ENCODE measurements at regions not wholly inside any gene's neighbourhood (a gene's known extent, or its start where the extent isn't known, plus 50 kb on each side); places are given as distances from the start of the nearest gene placed in this dataset.
"Not testable (repeated sequence)": the region's sequence is repeated elsewhere in the genome, so short reads cannot be mapped to it uniquely, and the experiment has no call there.

DNA sequence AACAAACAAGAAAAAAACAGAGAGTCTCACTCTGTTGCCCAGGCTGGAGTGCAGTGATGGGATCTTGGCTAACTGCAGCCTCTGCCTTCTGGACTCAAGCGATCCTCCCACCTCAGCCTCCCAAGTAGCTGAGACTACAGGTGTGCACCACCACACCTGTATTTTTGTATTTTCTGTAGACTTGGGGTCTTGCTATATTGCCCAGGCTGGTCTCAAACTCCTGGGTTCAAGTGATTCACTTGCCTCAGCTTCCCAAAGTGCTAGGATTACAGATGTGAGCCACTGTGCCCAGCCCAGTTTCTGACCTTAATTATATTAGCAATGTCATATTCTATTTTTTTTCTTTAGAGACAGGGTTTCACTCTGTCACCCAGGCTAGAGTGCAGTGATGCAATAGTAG is 52.3 kb upstream of the USP7 start:
- H3K9me2 ChIP-seq; H4K20me1 ChIP-seq (ENCODE audit: insufficient read depth); H3F3A ChIP-seq (replicated peaks; ENCODE audit: insufficient read depth); H3K9me3 ChIP-seq; H2AFZ ChIP-seq (ENCODE audit: low read depth); H3K9ac ChIP-seq; H3K4me3 ChIP-seq (ENCODE audit: low read depth in 2 of 2, low read length in 1 of 2); H3K4me1 ChIP-seq (ENCODE audit: control insufficient read depth in 1 of 2, insufficient read depth in 2 of 2, low read depth in 1 of 2, low read length in 1 of 2); DNase-seq; H3K36me3 ChIP-seq (replicated peaks in 1 of 2; ENCODE audit: control insufficient read depth in 1 of 2, insufficient read depth in 2 of 2, low read length in 1 of 2); H3K27ac ChIP-seq (ENCODE audit: low read depth in 2 of 2, low read length in 1 of 2); POLR2A ChIA-PET; H3K4me2 ChIP-seq; H3K27me3 ChIP-seq (ENCODE audit: insufficient read depth); H3K79me2 ChIP-seq (ENCODE audit: insufficient read depth): not testable (repeated sequence)
- WGBS (ENCODE audit: low lambda C conversion rate): 40% methylated on average over 1 of the region's 1 CpG
- CTCF ChIA-PET: interaction anchor here (1.2 kb wide), 1 partner anchor 18 kb away, joined by 4 read pairs; no protein-coding TSS in a partner anchor

DNA sequence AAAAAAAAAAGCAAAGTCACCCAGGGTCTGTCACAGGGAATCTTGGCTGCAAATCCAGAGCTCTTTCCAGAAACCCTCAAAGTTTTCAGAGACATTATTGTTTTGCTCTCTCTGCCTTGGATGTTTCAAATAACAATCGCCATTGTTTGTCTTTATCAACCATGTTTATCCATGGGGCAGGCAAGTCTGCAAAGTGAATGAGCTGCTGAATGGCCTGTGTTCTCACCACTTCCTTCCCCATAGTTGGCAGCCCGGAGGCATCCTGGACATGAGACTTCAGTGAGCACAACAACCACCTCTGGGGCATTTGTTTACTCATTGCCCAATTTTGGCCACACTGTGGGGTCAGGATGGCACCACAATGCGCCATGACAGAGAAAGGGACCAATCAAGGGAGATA is 53.1 kb upstream of the USP7 start:
- no peaks in the 10 kb centered on the region for H3K79me2 ChIP-seq (ENCODE audit: insufficient read depth)
- no peaks in the 10 kb centered on the region for H3K27me3 ChIP-seq (ENCODE audit: insufficient read depth)
- peaks cover 3% of the 10 kb centered on the region; the same call in 1 of the 2 replicates for H3K9me3 ChIP-seq
- no peaks in the 10 kb centered on the region for H3F3A ChIP-seq (replicated peaks; ENCODE audit: insufficient read depth)
- H3K4me3 ChIP-seq (ENCODE audit: low read depth in 2 of 2, low read length in 1 of 2): no peak overlapping the region
- no peaks in the 10 kb centered on the region for H3K36me3 ChIP-seq (replicated peaks in 1 of 2; ENCODE audit: control insufficient read depth in 1 of 2, insufficient read depth in 2 of 2, low read length in 1 of 2)
- H3K4me1 ChIP-seq (ENCODE audit: control insufficient read depth in 1 of 2, insufficient read depth in 2 of 2, low read depth in 1 of 2, low read length in 1 of 2): no peaks in the 10 kb centered on the region
- no peak overlapping the region for H3K4me2 ChIP-seq
- no peak overlapping the region for H3K27ac ChIP-seq (ENCODE audit: low read depth in 2 of 2, low read length in 1 of 2)
- H3K9me2 ChIP-seq: no peaks in the 10 kb centered on the region
- H3K9ac ChIP-seq: no peak overlapping the region
- 75% methylated on average over 3 of the region's 3 CpGs for WGBS (ENCODE audit: low lambda C conversion rate)
- H2AFZ ChIP-seq (ENCODE audit: low read depth): no peak overlapping the region
- DNase-seq: no peak
- ChIA-PET CTCF (interaction anchor here (1.2 to 1.6 kb wide), 3 partner anchors 8 to 137 kb away, joined by 4 to 6 read pairs (median 4); no protein-coding TSS in a partner anchor), POLR2A (no interaction called here)
- H4K20me1 ChIP-seq (ENCODE audit: insufficient read depth): no peaks in the 10 kb centered on the region
- TF ChIP-seq, protein P1, sequence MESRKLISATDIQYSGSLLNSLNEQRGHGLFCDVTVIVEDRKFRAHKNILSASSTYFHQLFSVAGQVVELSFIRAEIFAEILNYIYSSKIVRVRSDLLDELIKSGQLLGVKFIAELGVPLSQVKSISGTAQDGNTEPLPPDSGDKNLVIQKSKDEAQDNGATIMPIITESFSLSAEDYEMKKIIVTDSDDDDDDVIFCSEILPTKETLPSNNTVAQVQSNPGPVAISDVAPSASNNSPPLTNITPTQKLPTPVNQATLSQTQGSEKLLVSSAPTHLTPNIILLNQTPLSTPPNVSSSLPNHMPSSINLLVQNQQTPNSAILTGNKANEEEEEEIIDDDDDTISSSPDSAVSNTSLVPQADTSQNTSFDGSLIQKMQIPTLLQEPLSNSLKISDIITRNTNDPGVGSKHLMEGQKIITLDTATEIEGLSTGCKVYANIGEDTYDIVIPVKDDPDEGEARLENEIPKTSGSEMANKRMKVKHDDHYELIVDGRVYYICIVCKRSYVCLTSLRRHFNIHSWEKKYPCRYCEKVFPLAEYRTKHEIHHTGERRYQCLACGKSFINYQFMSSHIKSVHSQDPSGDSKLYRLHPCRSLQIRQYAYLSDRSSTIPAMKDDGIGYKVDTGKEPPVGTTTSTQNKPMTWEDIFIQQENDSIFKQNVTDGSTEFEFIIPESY (IDR thresholded peaks at IDR 0.05; ENCODE audit: borderline replicate concordance, low read depth): no peak
- TF ChIP-seq TEAD4 (IDR thresholded peaks at IDR 0.05; ENCODE audit: borderline replicate concordance, insufficient read depth): no peak
- no peak for TF ChIP-seq RAD21 (IDR thresholded peaks at IDR 0.05; ENCODE audit: low read length)
- TF ChIP-seq FOSL2 (IDR thresholded peaks at IDR 0.05; ENCODE audit: borderline replicate concordance, low read depth): no peak
- no peak for TF ChIP-seq RXRA (IDR thresholded peaks at IDR 0.05; ENCODE audit: borderline replicate concordance, low read depth)
- TF ChIP-seq MEF2A (IDR thresholded peaks at IDR 0.05; ENCODE audit: borderline replicate concordance, low read depth): no peak
- no peak for TF ChIP-seq YY1 (IDR thresholded peaks at IDR 0.05; ENCODE audit: low read depth)
- TF ChIP-seq, protein P2, sequence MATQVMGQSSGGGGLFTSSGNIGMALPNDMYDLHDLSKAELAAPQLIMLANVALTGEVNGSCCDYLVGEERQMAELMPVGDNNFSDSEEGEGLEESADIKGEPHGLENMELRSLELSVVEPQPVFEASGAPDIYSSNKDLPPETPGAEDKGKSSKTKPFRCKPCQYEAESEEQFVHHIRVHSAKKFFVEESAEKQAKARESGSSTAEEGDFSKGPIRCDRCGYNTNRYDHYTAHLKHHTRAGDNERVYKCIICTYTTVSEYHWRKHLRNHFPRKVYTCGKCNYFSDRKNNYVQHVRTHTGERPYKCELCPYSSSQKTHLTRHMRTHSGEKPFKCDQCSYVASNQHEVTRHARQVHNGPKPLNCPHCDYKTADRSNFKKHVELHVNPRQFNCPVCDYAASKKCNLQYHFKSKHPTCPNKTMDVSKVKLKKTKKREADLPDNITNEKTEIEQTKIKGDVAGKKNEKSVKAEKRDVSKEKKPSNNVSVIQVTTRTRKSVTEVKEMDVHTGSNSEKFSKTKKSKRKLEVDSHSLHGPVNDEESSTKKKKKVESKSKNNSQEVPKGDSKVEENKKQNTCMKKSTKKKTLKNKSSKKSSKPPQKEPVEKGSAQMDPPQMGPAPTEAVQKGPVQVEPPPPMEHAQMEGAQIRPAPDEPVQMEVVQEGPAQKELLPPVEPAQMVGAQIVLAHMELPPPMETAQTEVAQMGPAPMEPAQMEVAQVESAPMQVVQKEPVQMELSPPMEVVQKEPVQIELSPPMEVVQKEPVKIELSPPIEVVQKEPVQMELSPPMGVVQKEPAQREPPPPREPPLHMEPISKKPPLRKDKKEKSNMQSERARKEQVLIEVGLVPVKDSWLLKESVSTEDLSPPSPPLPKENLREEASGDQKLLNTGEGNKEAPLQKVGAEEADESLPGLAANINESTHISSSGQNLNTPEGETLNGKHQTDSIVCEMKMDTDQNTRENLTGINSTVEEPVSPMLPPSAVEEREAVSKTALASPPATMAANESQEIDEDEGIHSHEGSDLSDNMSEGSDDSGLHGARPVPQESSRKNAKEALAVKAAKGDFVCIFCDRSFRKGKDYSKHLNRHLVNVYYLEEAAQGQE (IDR thresholded peaks at IDR 0.05; ENCODE audit: low read depth, low read length): no peak
- TF ChIP-seq EZH2phosphoT487 (IDR thresholded peaks at IDR 0.05; ENCODE audit: borderline replicate concordance, low read depth): no peak
- no peak for TF ChIP-seq CHD2 (IDR thresholded peaks at IDR 0.05; ENCODE audit: low read length, partially characterized antibody)
- no peak for TF ChIP-seq MXI1 (IDR thresholded peaks at IDR 0.05; ENCODE audit: low read depth, low read length)
- no peak for TF ChIP-seq RCOR1 (IDR thresholded peaks at IDR 0.05; ENCODE audit: low read length)
- TF ChIP-seq, protein P3, sequence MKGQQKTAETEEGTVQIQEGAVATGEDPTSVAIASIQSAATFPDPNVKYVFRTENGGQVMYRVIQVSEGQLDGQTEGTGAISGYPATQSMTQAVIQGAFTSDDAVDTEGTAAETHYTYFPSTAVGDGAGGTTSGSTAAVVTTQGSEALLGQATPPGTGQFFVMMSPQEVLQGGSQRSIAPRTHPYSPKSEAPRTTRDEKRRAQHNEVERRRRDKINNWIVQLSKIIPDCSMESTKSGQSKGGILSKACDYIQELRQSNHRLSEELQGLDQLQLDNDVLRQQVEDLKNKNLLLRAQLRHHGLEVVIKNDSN (IDR thresholded peaks at IDR 0.05; ENCODE audit: borderline replicate concordance, low read depth): no peak
- TF ChIP-seq POLR2AphosphoS5 (IDR thresholded peaks at IDR 0.05; ENCODE audit: low read depth, low read length): no peak
- TF ChIP-seq JUND (IDR thresholded peaks at IDR 0.05): no peak
- TF ChIP-seq, protein P4, sequence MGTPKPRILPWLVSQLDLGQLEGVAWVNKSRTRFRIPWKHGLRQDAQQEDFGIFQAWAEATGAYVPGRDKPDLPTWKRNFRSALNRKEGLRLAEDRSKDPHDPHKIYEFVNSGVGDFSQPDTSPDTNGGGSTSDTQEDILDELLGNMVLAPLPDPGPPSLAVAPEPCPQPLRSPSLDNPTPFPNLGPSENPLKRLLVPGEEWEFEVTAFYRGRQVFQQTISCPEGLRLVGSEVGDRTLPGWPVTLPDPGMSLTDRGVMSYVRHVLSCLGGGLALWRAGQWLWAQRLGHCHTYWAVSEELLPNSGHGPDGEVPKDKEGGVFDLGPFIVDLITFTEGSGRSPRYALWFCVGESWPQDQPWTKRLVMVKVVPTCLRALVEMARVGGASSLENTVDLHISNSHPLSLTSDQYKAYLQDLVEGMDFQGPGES (IDR thresholded peaks at IDR 0.05; ENCODE audit: low read depth, low read length): no peak
- TF ChIP-seq, protein P5, sequence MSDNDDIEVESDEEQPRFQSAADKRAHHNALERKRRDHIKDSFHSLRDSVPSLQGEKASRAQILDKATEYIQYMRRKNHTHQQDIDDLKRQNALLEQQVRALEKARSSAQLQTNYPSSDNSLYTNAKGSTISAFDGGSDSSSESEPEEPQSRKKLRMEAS (IDR thresholded peaks at IDR 0.05; ENCODE audit: low read depth): no peak
- no peak for TF ChIP-seq GATA2 (CRISPR knock-in tag; IDR thresholded peaks at IDR 0.05)
- no peak for TF ChIP-seq EP300 (IDR thresholded peaks at IDR 0.05; ENCODE audit: borderline replicate concordance in 1 of 2, low read depth in 1 of 2, low read length in 1 of 2)
- no peak for TF ChIP-seq ELF1 (IDR thresholded peaks at IDR 0.05)
